AG04449 (cell line): ENCODE measurements at regions not wholly inside any gene's neighbourhood (a gene's known extent, or its start where the extent isn't known, plus 50 kb on each side); places are given as distances from the start of the nearest gene placed in this dataset.
A peak's percentile ranks its signal among the peaks of the same experiment; 100 is the strongest.
"Not testable (repeated sequence)": the region's sequence is repeated elsewhere in the genome, so short reads cannot be mapped to it uniquely, and the experiment has no call there.

Source experiments
- CTCF ChIA-PET: fragments of 350-600 bp; formaldehyde crosslinking; extraction: SDS; loops from one replicate; lab custom pipeline; 2021; ENCODE audit warnings: antibody characterized with exemption; lab: Yijun Ruan, JAX
- POLR2A ChIA-PET: fragments of 400-600, 350-600 bp; formaldehyde crosslinking; extraction: SDS; loops from one replicate; lab custom pipeline; 2020; ENCODE audit warnings: antibody characterized with exemption, inconsistent platforms; lab: Yijun Ruan, JAX
- DNase-seq: peaks from one replicate; pipeline ENCODE4 v3.0.0-alpha.2; 2010; ENCODE audit warnings: low read depth, low spot score
- H3K4me3 ChIP-seq: 2 replicates; pipeline ENCODE4 v1.5.1; 2011; ENCODE audit warnings: low read depth, mild to moderate bottlenecking, control low read depth, low read length
- CTCF ChIP-seq: IDR thresholded peaks from one replicate; pipeline ENCODE4 v1.5.1; 2011; ENCODE audit warnings: mild to moderate bottlenecking, moderate library complexity, low read length, control low read depth, inconsistent platforms; ENCODE audit not compliant: insufficient read depth; ENCODE audit errors: missing control alignments

GRCh38 chr1:146763234-146763633, 174.9 kb upstream of the NBPF12 start:
- H3K4me3 ChIP-seq, CTCF ChIA-PET, POLR2A ChIA-PET, DNase-seq: not testable (repeated sequence)

- CTCF ChIA-PET, DNase-seq, POLR2A ChIA-PET, H3K4me3 ChIP-seq: not testable (repeated sequence)
Observed at GRCh38 chr1:146756858-146757257, 181.3 kb upstream of the NBPF12 start.

GRCh38 chr1:146748686-146749085, 189.4 kb upstream of the NBPF12 start:
- CTCF ChIA-PET, POLR2A ChIA-PET, DNase-seq, H3K4me3 ChIP-seq: not testable (repeated sequence)

- POLR2A ChIA-PET, CTCF ChIA-PET, H3K4me3 ChIP-seq, DNase-seq: not testable (repeated sequence)
Observed at GRCh38 chr1:146731981-146732680, 206.0 kb upstream of the NBPF12 start.

DNA sequence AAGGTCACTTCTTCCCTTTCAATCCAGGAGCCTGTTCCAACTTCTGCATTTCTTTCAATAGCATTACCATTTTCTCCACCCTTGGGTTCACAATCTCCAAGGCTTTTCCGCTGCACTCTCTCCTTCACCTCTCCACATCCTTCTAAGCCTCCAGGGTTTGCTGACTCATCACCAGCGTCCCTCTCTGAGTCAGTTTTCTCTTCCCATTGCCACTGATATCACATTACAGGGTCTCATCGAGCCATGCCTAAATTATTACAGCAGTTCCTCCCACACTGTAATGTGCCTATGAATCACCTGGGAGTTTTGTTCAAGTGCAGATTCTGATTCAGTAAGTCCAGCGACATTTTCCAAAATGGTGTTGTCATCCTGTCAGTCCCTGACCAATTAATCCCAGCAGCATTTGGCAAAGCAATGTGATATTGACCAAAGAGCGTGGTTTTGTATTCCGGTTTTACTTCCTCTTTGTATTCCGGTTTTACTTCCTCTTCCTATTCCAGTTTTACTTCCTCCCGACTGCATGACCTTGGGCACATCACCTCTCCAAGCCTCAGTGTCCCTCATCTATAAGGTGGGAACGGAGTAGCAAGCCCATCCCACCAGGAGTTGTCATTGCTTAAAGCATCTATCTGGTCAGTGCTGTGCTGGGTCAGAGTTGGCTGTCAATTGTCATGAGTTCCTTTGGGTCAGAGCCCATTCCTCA, 208.3 kb upstream of the NBPF12 start:
- CTCF ChIA-PET, H3K4me3 ChIP-seq, DNase-seq, POLR2A ChIA-PET: not testable (repeated sequence)

DNA sequence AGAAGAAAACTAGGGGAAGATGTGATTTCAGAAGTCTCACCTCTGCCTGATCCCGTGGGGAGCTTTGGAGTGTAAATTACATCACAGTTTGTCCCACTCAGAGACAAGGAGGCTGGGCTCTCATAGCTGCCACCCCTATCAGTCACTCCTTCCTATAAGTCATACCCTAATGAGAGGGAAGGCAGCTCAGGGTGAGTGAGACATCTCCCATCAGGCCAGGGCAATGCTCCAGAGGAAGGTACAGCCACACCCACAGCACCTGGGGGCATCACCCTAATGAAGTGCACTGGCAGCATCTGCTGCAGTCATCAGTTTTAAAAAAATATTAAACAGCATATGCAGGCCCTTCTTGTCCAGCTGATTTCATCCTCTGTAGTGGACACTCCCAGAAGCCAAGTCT, 223.1 kb upstream of the NBPF12 start:
- H3K4me3 ChIP-seq, DNase-seq, CTCF ChIA-PET, POLR2A ChIA-PET: not testable (repeated sequence)

- DNase-seq, H3K4me3 ChIP-seq, POLR2A ChIA-PET, CTCF ChIA-PET: not testable (repeated sequence)
- TF ChIP-seq CTCF = peak; percentile 2
Observed at GRCh38 chr1:146710838-146711521, 227.1 kb upstream of the NBPF12 start.

- POLR2A ChIA-PET, CTCF ChIA-PET, DNase-seq: not testable (repeated sequence)
Observed at GRCh38 chr1:146709302-146709701, 228.8 kb upstream of the NBPF12 start.

DNA sequence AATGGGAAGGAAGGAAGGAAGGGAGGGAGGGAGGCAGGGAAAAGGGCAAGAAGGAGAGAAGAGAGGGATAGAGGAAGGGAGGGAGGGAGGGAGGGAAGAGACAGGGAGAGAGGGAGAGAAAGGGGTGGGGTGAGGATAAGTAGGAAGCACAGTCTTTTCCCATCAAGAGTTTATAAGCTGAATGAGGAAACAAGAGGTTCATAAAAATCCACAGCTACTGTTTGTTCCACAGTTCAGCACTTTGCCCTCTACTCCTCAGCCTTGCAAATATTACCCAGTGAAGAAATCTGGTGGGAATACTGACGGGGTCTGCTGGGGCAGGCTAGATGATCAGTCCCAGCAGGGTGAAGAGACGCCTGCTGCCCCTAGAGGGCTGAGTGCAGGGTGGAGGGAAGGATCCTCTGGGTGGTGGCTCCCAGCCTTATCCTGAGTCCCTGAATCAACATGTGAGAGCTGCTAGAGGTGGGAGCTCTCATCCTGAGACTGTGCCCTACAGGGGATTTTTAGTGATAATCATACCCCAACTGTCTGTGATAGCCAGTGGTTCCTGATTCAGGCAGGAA, 233.9 kb upstream of the NBPF12 start:
- POLR2A ChIA-PET, H3K4me3 ChIP-seq, DNase-seq, CTCF ChIA-PET: not testable (repeated sequence)

More at GRCh38 chr1:146709302-146709701, 228.8 kb upstream of the NBPF12 start:
- not testable (repeated sequence) for H3K4me3 ChIP-seq

GRCh38 chr1:146701320-146701719, 236.8 kb upstream of the NBPF12 start:
- POLR2A ChIA-PET, H3K4me3 ChIP-seq, DNase-seq, CTCF ChIA-PET: not testable (repeated sequence)

DNA sequence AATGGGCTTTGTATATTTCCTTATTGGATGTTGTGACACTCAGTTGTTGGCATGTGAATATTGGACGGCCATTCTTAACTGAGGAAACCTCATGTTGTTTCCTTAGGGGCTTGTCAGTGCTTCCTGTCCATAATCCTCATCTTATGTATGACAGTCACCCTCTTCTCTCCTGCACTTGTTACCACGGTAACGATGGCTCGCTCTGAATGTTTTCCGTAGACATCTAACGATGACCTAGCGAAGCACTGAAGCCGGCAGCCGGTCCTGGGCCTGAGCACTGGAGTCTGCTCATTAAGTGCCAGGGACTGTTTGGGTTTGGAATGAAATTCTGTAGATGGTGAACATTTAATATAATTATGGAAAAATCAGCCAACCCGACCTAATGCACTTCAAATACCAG, 242.7 kb upstream of the NBPF12 start:
- DNase-seq, CTCF ChIA-PET, H3K4me3 ChIP-seq, POLR2A ChIA-PET: not testable (repeated sequence)

GRCh38 chr1:146691798-146692197, 246.3 kb upstream of the NBPF12 start:
- POLR2A ChIA-PET, DNase-seq, CTCF ChIA-PET, H3K4me3 ChIP-seq: not testable (repeated sequence)

GRCh38 chr1:146688893-146689292, 249.2 kb upstream of the NBPF12 start:
- DNase-seq, H3K4me3 ChIP-seq, POLR2A ChIA-PET, CTCF ChIA-PET: not testable (repeated sequence)

DNA sequence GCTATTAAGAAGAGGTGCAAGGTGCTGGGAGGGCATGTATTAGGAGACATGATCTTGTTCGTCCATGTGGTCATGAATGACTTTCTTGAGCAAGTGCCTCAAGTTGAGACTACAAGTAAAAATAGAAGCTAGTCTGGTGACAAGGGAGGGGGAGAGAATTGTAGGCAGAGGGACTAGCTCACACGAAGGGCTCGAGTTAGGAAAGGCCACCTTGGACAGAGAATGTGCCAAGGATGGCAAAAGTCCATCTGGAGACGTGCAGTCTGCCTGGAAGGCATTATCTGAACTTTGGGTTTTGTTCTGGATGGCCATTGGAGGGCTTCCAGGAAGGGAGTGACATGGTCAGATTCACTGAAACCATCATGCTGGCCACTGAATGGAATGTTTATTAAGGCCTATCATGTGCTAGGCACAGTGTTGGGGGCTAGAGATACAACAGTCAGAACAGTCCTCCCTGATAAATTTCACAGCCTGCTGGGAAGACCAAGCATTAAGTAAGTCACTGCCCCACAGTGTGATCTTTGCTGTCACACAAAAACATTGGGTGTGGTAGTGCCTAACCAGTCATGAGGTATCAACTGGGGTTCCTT, 251.3 kb upstream of the NBPF12 start:
- POLR2A ChIA-PET, CTCF ChIA-PET, DNase-seq, H3K4me3 ChIP-seq: not testable (repeated sequence)

DNA sequence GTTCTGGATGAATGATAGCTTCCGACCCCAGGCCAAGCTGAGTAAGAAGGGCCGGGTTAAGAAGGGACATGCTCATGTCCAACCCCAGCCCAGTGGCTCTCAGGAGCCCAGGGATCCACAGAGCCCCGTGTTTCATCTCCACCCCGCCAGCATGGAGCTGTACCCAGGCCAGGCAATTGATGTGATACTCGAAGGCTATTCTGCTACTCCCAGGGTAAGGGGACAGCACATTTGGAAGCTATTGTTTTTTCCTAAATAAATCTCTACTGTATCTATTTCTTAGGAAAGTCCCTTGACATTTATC, 255.0 kb upstream of the NBPF12 start:
- CTCF ChIA-PET, H3K4me3 ChIP-seq, DNase-seq, POLR2A ChIA-PET: not testable (repeated sequence)
